Ishikawa (cell line): ENCODE measurements at regions not wholly inside any gene's neighbourhood (a gene's known extent, or its start where the extent isn't known, plus 50 kb on each side); places are given as distances from the start of the nearest gene placed in this dataset.

Source experiments
- EP300 ChIP-seq: IDR thresholded peaks from 2 replicates; pipeline ENCODE4 v1.6.1; 2012; ENCODE audit warnings: borderline replicate concordance
- MAX ChIP-seq: IDR thresholded peaks from 2 replicates; pipeline ENCODE4 v1.6.1; 2012
- TEAD4 ChIP-seq: IDR thresholded peaks from 2 replicates; pipeline ENCODE4 v1.6.1; 2012
- YY1 ChIP-seq: IDR thresholded peaks from 2 replicates; pipeline ENCODE4 v1.6.1; 2012; ENCODE audit warnings: low read depth
- TF ChIP-seq, protein P1 (sequence below): IDR thresholded peaks from 2 replicates; pipeline ENCODE4 v1.6.1; 2012

DNA sequence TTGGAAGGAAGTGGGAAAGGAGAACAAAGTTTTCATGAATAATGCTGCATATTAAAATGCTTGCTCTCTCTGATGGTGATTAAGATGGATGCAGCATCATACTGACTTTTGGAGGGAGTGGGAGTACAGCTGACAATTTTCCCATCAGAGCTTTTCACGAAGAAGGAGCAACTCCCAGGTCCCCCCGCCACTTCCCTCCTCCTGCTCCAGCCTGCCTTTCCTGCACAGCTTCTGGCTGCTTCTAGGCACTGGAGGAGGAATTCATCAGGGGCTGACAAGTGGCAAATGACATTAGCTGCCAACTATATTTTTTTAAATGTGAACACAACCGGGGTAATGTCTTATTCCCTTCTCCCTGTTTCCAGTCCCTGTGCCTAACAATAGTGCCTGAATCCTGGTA lies 477.9 kb downstream of the SHISA9 start:
- no peak for TF ChIP-seq YY1
- TF ChIP-seq EP300: no peak
- TF ChIP-seq TEAD4: no peak
- TF ChIP-seq MAX: no peak
- TF ChIP-seq, protein P1, sequence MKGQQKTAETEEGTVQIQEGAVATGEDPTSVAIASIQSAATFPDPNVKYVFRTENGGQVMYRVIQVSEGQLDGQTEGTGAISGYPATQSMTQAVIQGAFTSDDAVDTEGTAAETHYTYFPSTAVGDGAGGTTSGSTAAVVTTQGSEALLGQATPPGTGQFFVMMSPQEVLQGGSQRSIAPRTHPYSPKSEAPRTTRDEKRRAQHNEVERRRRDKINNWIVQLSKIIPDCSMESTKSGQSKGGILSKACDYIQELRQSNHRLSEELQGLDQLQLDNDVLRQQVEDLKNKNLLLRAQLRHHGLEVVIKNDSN: no peak
